WTC11 (cell line): ENCODE measurements at regions not wholly inside any gene's neighbourhood (a gene's known extent, or its start where the extent isn't known, plus 50 kb on each side); places are given as distances from the start of the nearest gene placed in this dataset.

ENCODE experiments used
- ATAC-seq: fragments of 200-7000 bp; cut with Tn5 transposase; 2 replicates; pipeline ENCODE4 v1.10.0; 2021; ENCODE audit warnings: mild to moderate bottlenecking, moderate library complexity
- CTCF ChIA-PET: fragments of 300-600 bp; sonication (Branson Sonifier 250); formaldehyde crosslinking; loops from one replicate; lab custom pipeline; 2021; ENCODE audit warnings: antibody characterized with exemption; lab: Charles Lee
- POLR2A ChIA-PET: fragments of 350-600 bp; sonication (Branson Sonifier 250); formaldehyde crosslinking; loops from one replicate; lab custom pipeline; 2021; ENCODE audit warnings: antibody characterized with exemption; lab: Charles Lee
- DNase-seq: peaks from one replicate; pipeline ENCODE4 v3.0.0; 2021; ENCODE audit warnings: low spot score
- H3K27ac Mint-ChIP-seq: 2 replicates; pipeline ENCODE4 v1.8.0; 2021; ENCODE audit warnings: mixed read lengths
- H3K27me3 Mint-ChIP-seq: 2 replicates; pipeline ENCODE4 v1.8.0; 2021; ENCODE audit warnings: low read depth, mild to moderate bottlenecking, moderate library complexity, mixed read lengths
- H3K36me3 Mint-ChIP-seq: 2 replicates; pipeline ENCODE4 v1.8.0; 2021; ENCODE audit warnings: mixed read lengths
- H3K4me1 Mint-ChIP-seq: 2 replicates; pipeline ENCODE4 v1.8.0; 2022; ENCODE audit warnings: mixed read lengths
- H3K4me3 Mint-ChIP-seq: 2 replicates; pipeline ENCODE4 v1.8.0; 2021; ENCODE audit warnings: mild to moderate bottlenecking, moderate library complexity, mixed read lengths
- H3K9me3 Mint-ChIP-seq: 2 replicates; pipeline ENCODE4 v1.8.0; 2021; ENCODE audit warnings: mixed read lengths
- AFF4 ChIP-seq: sonication (generic); formaldehyde crosslinking; IDR thresholded peaks from 2 replicates; pipeline ENCODE4 v1.8.1; 2023; ENCODE audit warnings: mild to moderate bottlenecking, missing genetic modification reagents, borderline replicate concordance
- ATF1 ChIP-seq: sonication (generic); formaldehyde crosslinking; IDR thresholded peaks from 2 replicates; pipeline ENCODE4 v1.8.1; 2023; ENCODE audit warnings: mild to moderate bottlenecking, moderate library complexity, missing genetic modification reagents
- ATF2 ChIP-seq: sonication (generic); formaldehyde crosslinking; IDR thresholded peaks from 2 replicates; pipeline ENCODE4 v1.8.1; 2022; ENCODE audit warnings: low read depth, missing genetic modification reagents, borderline replicate concordance
- E2F1 ChIP-seq: sonication (generic); formaldehyde crosslinking; IDR thresholded peaks from 2 replicates; pipeline ENCODE4 v1.8.0; 2022; ENCODE audit warnings: mild to moderate bottlenecking, missing genetic modification reagents
- E2F5 ChIP-seq: sonication (generic); formaldehyde crosslinking; IDR thresholded peaks from 2 replicates; pipeline ENCODE4 v1.8.1; 2022; ENCODE audit warnings: mild to moderate bottlenecking, moderate library complexity, missing genetic modification reagents
- ELF4 ChIP-seq: sonication (generic); formaldehyde crosslinking; IDR thresholded peaks from 2 replicates; pipeline ENCODE4 v1.8.1; 2022; ENCODE audit warnings: low read depth, mild to moderate bottlenecking, moderate library complexity, missing genetic modification reagents
- EMX1 ChIP-seq: fragments of 250-450 bp; sonication (Bioruptor Pico); IDR thresholded peaks from 2 replicates; pipeline ENCODE4 v1.8.0; 2021; ENCODE audit warnings: mild to moderate bottlenecking
- ESRRA ChIP-seq: sonication (generic); formaldehyde crosslinking; IDR thresholded peaks from 2 replicates; pipeline ENCODE4 v1.8.1; 2022; ENCODE audit warnings: mild to moderate bottlenecking, missing genetic modification reagents, borderline replicate concordance
- IRF1 ChIP-seq: sonication (generic); formaldehyde crosslinking; IDR thresholded peaks from 2 replicates; pipeline ENCODE4 v1.8.0; 2023; ENCODE audit warnings: missing genetic modification reagents
- NFATC4 ChIP-seq: fragments of 250-450 bp; sonication (Bioruptor Pico); IDR thresholded peaks from 2 replicates; pipeline ENCODE4 v1.9.0; 2021; ENCODE audit warnings: mild to moderate bottlenecking
- NFYB ChIP-seq: sonication (generic); formaldehyde crosslinking; conservative IDR thresholded peaks from 2 replicates; pipeline ENCODE4 v1.8.0; 2022; ENCODE audit warnings: low read depth, missing genetic modification reagents
- SMAD4 ChIP-seq: sonication (generic); formaldehyde crosslinking; IDR thresholded peaks from 2 replicates; pipeline ENCODE4 v1.8.0; 2022; ENCODE audit warnings: mild to moderate bottlenecking, missing genetic modification reagents
- USF2 ChIP-seq: sonication (generic); formaldehyde crosslinking; IDR thresholded peaks from 2 replicates; pipeline ENCODE4 v1.8.1; 2023; ENCODE audit warnings: mild to moderate bottlenecking, missing genetic modification reagents, moderate library complexity
- ZBTB21 ChIP-seq: sonication (generic); formaldehyde crosslinking; IDR thresholded peaks from 2 replicates; pipeline ENCODE4 v1.8.1; 2023; ENCODE audit warnings: mild to moderate bottlenecking, missing genetic modification reagents, borderline replicate concordance
- ZNF317 ChIP-seq: sonication (generic); formaldehyde crosslinking; IDR thresholded peaks from 2 replicates; pipeline ENCODE4 v1.8.1; 2023; ENCODE audit warnings: low read depth, mild to moderate bottlenecking, moderate library complexity, missing genetic modification reagents, borderline replicate concordance
- ZNF532 ChIP-seq: fragments of 250-450 bp; sonication (Bioruptor Pico); IDR thresholded peaks from 2 replicates; pipeline ENCODE4 v1.9.0; 2021; ENCODE audit warnings: mild to moderate bottlenecking, borderline replicate concordance
- ZNF671 ChIP-seq: fragments of 250-450 bp; sonication (Bioruptor Pico); IDR thresholded peaks from 2 replicates; pipeline ENCODE4 v1.8.0; 2021; ENCODE audit warnings: mild to moderate bottlenecking
- ZSCAN18 ChIP-seq: fragments of 250-450 bp; sonication (Bioruptor Pico); IDR thresholded peaks from 2 replicates; pipeline ENCODE4 v2.1.2; 2022; ENCODE audit warnings: mild to moderate bottlenecking, moderate library complexity

GRCh38 chr20:60835876-60836275 is 416.2 kb upstream of the CDH4 start (continued):
- no peak for TF ChIP-seq AFF4

- DNase-seq (no peak), ATAC-seq (no peak)
- ChIA-PET POLR2A (no interaction called here), CTCF (no interaction called here)
- Mint-ChIP-seq H3K27me3 (peaks cover 21% of the 10 kb centered on the region), H3K4me3 (no peak overlapping the region), H3K27ac (no peak overlapping the region), H3K4me1 (peaks cover 17% of the 10 kb centered on the region), H3K9me3 (peaks cover 47% of the 10 kb centered on the region), H3K36me3 (peaks cover 15% of the 10 kb centered on the region)
- no peak for TF ChIP-seq NFYB (CRISPR knock-in tag)
- no peak for TF ChIP-seq SMAD4 (CRISPR knock-in tag)
- no peak for TF ChIP-seq EMX1 (CRISPR knock-in tag)
- no peak for TF ChIP-seq ELF4 (CRISPR knock-in tag)
- no peak for TF ChIP-seq ZNF671 (CRISPR knock-in tag)
- no peak for TF ChIP-seq NFATC4 (CRISPR knock-in tag)
- no peak for TF ChIP-seq ATF2 (CRISPR knock-in tag)
- TF ChIP-seq ESRRA (CRISPR knock-in tag): no peak
- TF ChIP-seq ZNF317 (CRISPR knock-in tag): no peak
- no peak for TF ChIP-seq ZBTB21 (CRISPR knock-in tag)
- no peak for TF ChIP-seq IRF1
- no peak for TF ChIP-seq USF2
- no peak for TF ChIP-seq E2F5
- TF ChIP-seq E2F1 (CRISPR knock-in tag): no peak
- no peak for TF ChIP-seq ATF1
- TF ChIP-seq ZSCAN18 (CRISPR knock-in tag): no peak
- TF ChIP-seq ZNF532 (CRISPR knock-in tag): no peak
Measured at GRCh38 chr20:60837173-60837770, 414.8 kb upstream of the CDH4 start.
